NCI-H2107 (cell line): ENCODE measurements at regions not wholly inside any gene's neighbourhood (a gene's known extent, or its start where the extent isn't known, plus 50 kb on each side); places are given as distances from the start of the nearest gene placed in this dataset.

Source experiments
- DNase-seq: peaks from one replicate; lab custom pipeline; 2025; lab: John Stamatoyannopoulos, UW

DNA sequence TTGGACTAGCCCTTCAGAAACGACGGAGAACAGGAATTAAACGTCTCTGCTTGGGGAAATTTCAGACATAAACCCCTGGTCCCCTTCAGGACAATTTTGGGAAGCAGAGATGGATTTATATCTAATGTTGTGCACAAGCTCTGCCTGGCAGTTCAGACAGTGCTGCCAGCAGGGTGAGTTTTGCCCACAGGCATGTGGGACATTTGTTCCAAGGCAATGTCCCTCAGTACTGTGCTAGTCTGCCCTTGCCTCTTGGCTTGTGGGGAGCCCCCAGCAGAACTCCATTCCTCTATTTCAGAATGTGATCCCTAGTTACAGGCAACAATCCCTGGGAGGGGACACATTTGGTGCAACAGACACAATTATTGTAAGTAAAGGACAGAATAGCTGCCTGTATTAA is 76.5 kb upstream of the GPR12 start:
- no peak for DNase-seq

- DNase-seq = no peak
These were observed 76.0 kb upstream of the GPR12 start for GRCh38 chr13:26836626-26837025.

- no peak for DNase-seq
These were observed 74.1 kb upstream of the GPR12 start for GRCh38 chr13:26834646-26835045.

DNA sequence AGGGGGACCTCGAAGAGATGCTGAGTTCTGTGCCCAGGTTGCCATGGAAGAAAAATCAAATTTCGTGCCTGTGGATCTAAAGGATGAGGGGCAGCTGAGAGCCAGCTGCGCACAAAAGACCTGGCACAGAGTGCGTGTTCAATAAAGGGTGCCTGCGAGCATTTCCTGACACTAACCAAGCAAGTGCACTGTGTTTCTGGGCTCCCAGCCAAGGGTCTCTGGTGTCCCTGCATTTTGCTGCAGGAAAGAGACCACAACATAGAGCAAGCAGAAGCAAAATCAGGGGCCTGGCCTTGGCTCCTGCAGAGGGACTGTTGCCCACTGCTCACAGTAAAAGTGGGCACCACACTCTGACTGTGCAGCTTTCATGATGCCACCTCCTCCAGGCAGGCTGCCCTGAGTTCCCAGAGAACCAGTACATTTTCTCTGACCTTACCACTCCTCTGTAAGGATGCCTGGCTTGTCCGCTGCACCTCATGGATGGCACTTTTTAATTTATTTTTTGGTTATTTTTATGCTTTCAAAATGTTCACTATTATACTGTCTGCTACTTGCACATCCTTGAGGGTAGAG is 70.8 kb upstream of the GPR12 start:
- no peak for DNase-seq

DNA sequence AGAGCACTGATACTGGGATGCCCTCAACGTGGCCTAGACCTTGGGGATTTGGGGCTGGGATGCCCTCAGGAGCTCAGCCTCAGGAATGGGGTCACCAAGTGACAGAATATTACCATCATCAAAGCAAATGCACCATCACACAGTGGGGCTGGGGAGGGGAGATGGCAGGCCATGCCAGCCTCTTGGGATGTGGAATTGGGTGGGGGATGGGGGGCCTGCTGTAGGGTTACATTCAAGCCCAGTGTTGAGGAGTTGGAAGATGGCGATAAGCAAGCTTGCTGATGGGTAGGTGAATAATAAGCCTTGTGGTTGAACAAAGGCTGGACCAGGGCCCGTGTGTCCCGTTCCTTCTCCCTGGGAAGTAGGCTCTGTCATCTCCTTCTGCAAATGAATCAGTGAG is 69.1 kb upstream of the GPR12 start:
- DNase-seq = no peak

GRCh38 chr13:26824581-26824980 is 64.0 kb upstream of the GPR12 start:
- DNase-seq = no peak

- DNase-seq = no peak
These were observed 61.6 kb upstream of the GPR12 start for GRCh38 chr13:26822146-26822545.

DNA sequence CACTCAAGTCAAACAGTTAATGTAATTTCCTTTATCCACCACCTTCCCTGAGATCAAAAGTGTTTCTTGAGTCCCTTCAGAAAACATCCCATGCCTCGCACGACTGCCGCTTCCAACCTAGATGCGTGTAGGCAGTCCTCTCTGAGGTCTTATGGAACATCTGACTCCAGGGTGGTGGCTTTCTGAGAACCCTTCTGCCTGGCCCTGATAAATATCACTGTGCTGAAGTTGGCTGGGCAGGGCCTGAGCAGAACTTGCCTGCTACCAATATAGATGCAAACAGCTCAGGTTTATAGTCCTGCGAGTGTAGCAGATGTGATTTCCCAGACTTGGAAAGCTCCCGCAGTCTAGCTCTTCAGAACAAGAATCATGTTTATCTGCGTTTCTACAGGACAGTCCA is 61.1 kb upstream of the GPR12 start:
- DNase-seq = no peak

GRCh38 chr13:26820871-26821270 is 60.3 kb upstream of the GPR12 start:
- DNase-seq = no peak

- DNase-seq = no peak
These were observed 58.5 kb upstream of the GPR12 start for GRCh38 chr13:26819046-26819445.

- no peak for DNase-seq
These were observed 56.3 kb upstream of the GPR12 start for GRCh38 chr13:26816881-26817280.

DNA sequence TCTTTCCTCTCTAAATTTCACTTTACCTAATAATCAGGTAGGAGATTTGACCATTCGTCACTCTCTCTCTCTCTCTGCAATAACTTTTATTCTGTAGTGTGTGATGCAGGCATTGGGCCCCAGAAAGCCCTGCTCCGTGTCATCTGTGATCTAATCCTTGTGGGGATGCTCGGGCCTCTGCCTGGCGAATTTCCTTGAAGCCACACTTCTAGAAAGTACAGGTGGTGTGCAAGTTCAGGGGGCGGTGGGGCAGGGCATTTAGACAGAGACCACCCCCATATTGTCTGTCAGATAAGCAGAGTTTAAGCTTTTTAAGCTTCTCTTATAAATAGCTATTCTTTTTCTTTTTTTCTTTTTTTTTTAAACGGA is 53.4 kb upstream of the GPR12 start:
- no peak for DNase-seq

DNA sequence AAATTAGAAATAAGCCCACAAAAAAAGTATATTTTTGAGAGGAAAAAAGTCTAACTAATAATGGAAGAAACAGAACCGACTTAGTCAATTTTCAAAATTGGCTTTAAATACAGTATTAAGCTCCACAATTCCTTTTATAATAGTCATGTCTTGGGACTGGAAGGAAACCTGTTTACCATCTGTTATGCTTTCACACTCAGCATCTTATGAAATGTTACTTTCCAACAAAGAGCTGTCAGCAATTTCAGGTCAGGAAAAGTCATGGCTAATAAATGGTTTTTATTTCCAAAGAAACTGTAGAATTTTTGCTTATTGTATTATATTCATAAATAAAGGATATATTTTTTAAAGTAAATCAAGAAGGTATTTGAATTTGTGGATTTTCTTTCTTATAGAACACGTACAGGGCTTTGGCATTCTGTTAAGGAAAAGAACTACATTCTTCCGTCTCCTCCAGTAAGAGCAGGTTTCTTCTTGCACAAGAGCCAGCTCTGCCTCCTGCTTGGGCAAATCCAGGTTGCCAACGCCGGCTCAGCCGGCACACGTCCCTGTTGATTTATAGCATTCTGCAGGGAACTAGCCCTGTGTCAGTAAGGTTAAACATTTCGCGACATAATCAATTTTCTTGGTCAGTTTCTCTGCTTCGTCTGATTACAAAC is 52.9 kb upstream of the GPR12 start:
- DNase-seq = no peak

- no peak for DNase-seq
These were observed 51.0 kb upstream of the GPR12 start for GRCh38 chr13:26811581-26811980.
